IMR-90 (cell line): ENCODE measurements at regions not wholly inside any gene's neighbourhood (a gene's known extent, or its start where the extent isn't known, plus 50 kb on each side); places are given as distances from the start of the nearest gene placed in this dataset.

Source experiments
- ATAC-seq: fragments of 200-7000 bp; cut with Tn5 transposase; 2 replicates; pipeline ENCODE4 v1.9.1; 2020; ENCODE audit warnings: low read depth, mild to moderate bottlenecking, moderate library complexity
- BruUV-seq: library from RNA; stranded (reverse); fragments of 400-500 nt; replicated peaks from 2 replicates; lab custom pipeline; 2021; lab: Mats Ljungman, UMichigan
- CTCF ChIA-PET: fragments of 300-600 bp; formaldehyde crosslinking; extraction: SDS; loops from one replicate; lab custom pipeline; 2021; ENCODE audit warnings: antibody characterized with exemption; lab: Yijun Ruan, JAX
- POLR2A ChIA-PET: fragments of 300-600 bp; sonication (Branson Sonifier 250); formaldehyde crosslinking; loops from one replicate; lab custom pipeline; 2022; ENCODE audit warnings: antibody characterized with exemption; ENCODE audit not compliant: unreplicated experiment; lab: Charles Lee
- DNase-seq: peaks from one replicate; pipeline ENCODE4 v3.0.0; 2013
- H2AFZ ChIP-seq: replicated peaks from 2 replicates; pipeline ENCODE3; 2013; ENCODE audit warnings: low read length, mild to moderate bottlenecking; ENCODE audit not compliant: poor library complexity
- H2AK5ac ChIP-seq: 2 replicates; pipeline ENCODE4 v1.6.1; 2013; ENCODE audit warnings: low read depth, low read length, inconsistent platforms
- H2AK9ac ChIP-seq: replicated peaks from 2 replicates; pipeline ENCODE3; 2013; ENCODE audit warnings: mild to moderate bottlenecking, low read depth, low read length, moderate library complexity; ENCODE audit not compliant: poor library complexity
- H2BK120ac ChIP-seq: 2 replicates; pipeline ENCODE4 v1.6.1; 2013; ENCODE audit warnings: low read depth, low read length, inconsistent platforms
- H2BK15ac ChIP-seq: 3 replicates; pipeline ENCODE4 v1.6.1; 2013; ENCODE audit warnings: low read depth, low read length, inconsistent platforms
- H2BK20ac ChIP-seq: 2 replicates; pipeline ENCODE4 v1.6.1; 2013; ENCODE audit warnings: low read depth, mild to moderate bottlenecking, inconsistent platforms, low read length, moderate library complexity
- H2BK5ac ChIP-seq: 2 replicates; pipeline ENCODE4 v1.6.1; 2013; ENCODE audit warnings: mild to moderate bottlenecking, low read depth, low read length, inconsistent platforms; ENCODE audit not compliant: poor library complexity, severe bottlenecking
- H3K14ac ChIP-seq: replicated peaks from 2 replicates; pipeline ENCODE4 v1.6.1; 2013; ENCODE audit warnings: low read depth, low read length, inconsistent platforms
- H3K18ac ChIP-seq: 2 replicates; pipeline ENCODE4 v1.6.1; 2013; ENCODE audit warnings: low read depth, low read length, control low read depth
- H3K23ac ChIP-seq: 2 replicates; pipeline ENCODE4 v1.6.1; 2013; ENCODE audit warnings: low read depth, low read length, inconsistent platforms
- H3K27ac ChIP-seq: 2 replicates; pipeline ENCODE4 v1.5.1; 2013; ENCODE audit warnings: mild to moderate bottlenecking, control low read depth, low read length; ENCODE audit not compliant: insufficient read depth
- H3K27me3 ChIP-seq: 2 replicates; pipeline ENCODE4 v1.6.1; 2013; ENCODE audit warnings: low read length; ENCODE audit not compliant: control insufficient read depth, insufficient read depth
- H3K36me3 ChIP-seq: 2 replicates; pipeline ENCODE4 v1.6.1; 2013; ENCODE audit warnings: low read length, mixed read lengths; ENCODE audit not compliant: control insufficient read depth, insufficient read depth
- H3K4ac ChIP-seq: 2 replicates; pipeline ENCODE4 v1.6.1; 2013; ENCODE audit warnings: low read depth, low read length, inconsistent platforms
- H3K4me1 ChIP-seq: 2 replicates; pipeline ENCODE4 v1.6.1; 2013; ENCODE audit warnings: low read length, mixed read lengths; ENCODE audit not compliant: control insufficient read depth, insufficient read depth
- H3K4me2 ChIP-seq: 2 replicates; pipeline ENCODE4 v1.6.1; 2013; ENCODE audit warnings: low read depth, mild to moderate bottlenecking, control low read depth, low read length, moderate library complexity
- H3K4me3 ChIP-seq: 2 replicates; pipeline ENCODE4 v1.5.1; 2013; ENCODE audit warnings: low read depth, mild to moderate bottlenecking, control low read depth, low read length, moderate library complexity; ENCODE audit not compliant: insufficient read depth
- H3K56ac ChIP-seq: 2 replicates; pipeline ENCODE4 v1.6.1; 2013; ENCODE audit warnings: low read length, inconsistent platforms; ENCODE audit not compliant: insufficient read depth; ENCODE audit errors: extremely low read depth
- H3K79me1 ChIP-seq, 2 experiments: 2 replicates each; pipeline ENCODE4 v1.6.1; 2013; ENCODE audit warnings: low read length in 2 of 2, inconsistent platforms in 1 of 2, low read depth in 1 of 2
- H3K9ac ChIP-seq: 2 replicates; pipeline ENCODE4 v1.6.1; 2013; ENCODE audit warnings: low read depth, low read length, control low read depth
- H3K9me1 ChIP-seq: 2 replicates; pipeline ENCODE4 v1.6.1; 2013; ENCODE audit warnings: low read length, inconsistent platforms; ENCODE audit not compliant: insufficient read depth
- H3K9me3 ChIP-seq: 2 replicates; pipeline ENCODE4 v1.6.1; 2013; ENCODE audit warnings: low read length; ENCODE audit not compliant: control insufficient read depth, insufficient read depth
- H4K20me1 ChIP-seq: 2 replicates; pipeline ENCODE4 v1.6.1; 2013; ENCODE audit warnings: low read length, inconsistent platforms; ENCODE audit not compliant: insufficient read depth
- H4K5ac ChIP-seq: 2 replicates; pipeline ENCODE4 v1.6.1; 2013; ENCODE audit warnings: mild to moderate bottlenecking, low read depth, low read length, control low read depth
- H4K8ac ChIP-seq, 2 experiments: 2 replicates each; pipeline ENCODE4 v1.6.1; 2013; ENCODE audit warnings: low read depth in 2 of 2, low read length in 2 of 2, control low read depth in 1 of 2, inconsistent platforms in 1 of 2
- H4K91ac ChIP-seq: 2 replicates; pipeline ENCODE4 v1.6.1; 2013; ENCODE audit warnings: low read depth, low read length, inconsistent platforms; ENCODE audit not compliant: insufficient read depth
- NFE2L2 ChIP-seq: fragments of 150-350 bp; IDR thresholded peaks from 2 replicates; pipeline ENCODE4 v1.6.1; 2016; ENCODE audit warnings: low read depth, mild to moderate bottlenecking, low read length
- WGBS, 2 experiments: methylation state at CpG; one replicate each; pipeline versions ENCODE4 v1.1.5 to v1.1.7; 2013; ENCODE audit warnings: missing lambda C conversion rate in 2 of 2; ENCODE audit not compliant: insufficient read length in 1 of 2; ENCODE audit errors: extremely low coverage in 2 of 2; 5-methylcytosine and 5-hydroxymethylcytosine counted together
- dilution Hi-C: fragments of 300-500 bp; cut with HindIII; formaldehyde crosslinking; loops from one replicate; pipeline ENCODE4 v1.14.3; 2018; ENCODE audit warnings: low sequenced_read_pairs; ENCODE audit not compliant: unreplicated experiment
- in situ Hi-C: fragments of 300-500 bp; cut with MboI; formaldehyde crosslinking; loops from 3 replicates; pipeline ENCODE4 v1.14.3; 2019; ENCODE audit warnings: low sequenced_read_pairs, inconsistent platforms, mixed read lengths
- intact Hi-C: fragments of 100-400 bp; cut with micrococcal nuclease; formaldehyde crosslinking; loops from 2 replicates; pipeline ENCODE4 v1.10.0; 2022

GRCh38 chr5:6289239-6289638 lies 89.1 kb downstream of the MED10 start:
- DNase-seq (no peak), ATAC-seq (no peak)
- no peak overlapping the region for H3K23ac ChIP-seq
- H3K4me1 ChIP-seq = no peaks in the 10 kb centered on the region
- ChIA-PET CTCF (no interaction called here), POLR2A (no interaction called here)
- H3K4me2 ChIP-seq = no peak overlapping the region
- H4K20me1 ChIP-seq = no peaks in the 10 kb centered on the region
- no peaks in the 10 kb centered on the region for H3K36me3 ChIP-seq
- H2AFZ ChIP-seq = no peak overlapping the region
- no peak overlapping the region for H3K4me3 ChIP-seq
- H4K5ac ChIP-seq = no peak overlapping the region
- BruUV-seq = no TSS peak
- no peak overlapping the region for H2BK20ac ChIP-seq
- H2AK5ac ChIP-seq = no peak overlapping the region
- no peak overlapping the region for H2BK120ac ChIP-seq
- H4K91ac ChIP-seq = no peak overlapping the region
- no peak overlapping the region for H2BK15ac ChIP-seq
- in situ Hi-C loops = no loop called here
- no peaks in the 10 kb centered on the region for H3K9me1 ChIP-seq
- no peak overlapping the region for H3K14ac ChIP-seq
- no peak for TF ChIP-seq NFE2L2
- dilution Hi-C loops = no loop called here
- no peak overlapping the region for H3K18ac ChIP-seq
- no peak overlapping the region for H3K9ac ChIP-seq
- H3K27ac ChIP-seq = no peak overlapping the region
- intact Hi-C loops = no loop called here
- no peaks in the 10 kb centered on the region for H3K79me1 ChIP-seq
- H3K4ac ChIP-seq = no peak overlapping the region
- no peaks in the 10 kb centered on the region for H3K27me3 ChIP-seq
- no peak overlapping the region for H2AK9ac ChIP-seq
- no peak overlapping the region for H3K56ac ChIP-seq
- H4K8ac ChIP-seq = no peak overlapping the region
- no peak overlapping the region for H2BK5ac ChIP-seq
- 79% methylated on average over 2 of the region's 3 CpGs; no CpG with 5 or more reads in 1 of the 2 experiments for WGBS, 2 experiments
- H3K9me3 ChIP-seq = peaks cover 2% of the 10 kb centered on the region
